Mucosa of stomach (tissue), 1 donor: ENCODE measurements at regions not wholly inside any gene's neighbourhood (a gene's known extent, or its start where the extent isn't known, plus 50 kb on each side); places are given as distances from the start of the nearest gene placed in this dataset.

Source experiments
- H3K27me3 ChIP-seq: one replicate; pipeline ENCODE4 v1.7.0; 2013; ENCODE audit warnings: mild to moderate bottlenecking, low read length; ENCODE audit not compliant: control insufficient read depth, insufficient read depth
- H3K36me3 ChIP-seq: one replicate; pipeline ENCODE4 v1.7.0; 2013; ENCODE audit warnings: low read length; ENCODE audit not compliant: control insufficient read depth, insufficient read depth
- H3K4me1 ChIP-seq: one replicate; pipeline ENCODE4 v1.7.0; 2013; ENCODE audit warnings: mild to moderate bottlenecking, low read length; ENCODE audit not compliant: control insufficient read depth, insufficient read depth
- H3K4me3 ChIP-seq: one replicate; pipeline ENCODE4 v1.7.0; 2013; ENCODE audit warnings: low read length
- H3K9ac ChIP-seq: one replicate; pipeline ENCODE4 v1.7.0; 2013; ENCODE audit warnings: mild to moderate bottlenecking, low read length, moderate library complexity
- H3K9me3 ChIP-seq: one replicate; pipeline ENCODE4 v1.7.0; 2013; ENCODE audit warnings: mild to moderate bottlenecking, low read length, moderate library complexity; ENCODE audit not compliant: control insufficient read depth
- donor health status: Pancreatic carcinoma.

DNA sequence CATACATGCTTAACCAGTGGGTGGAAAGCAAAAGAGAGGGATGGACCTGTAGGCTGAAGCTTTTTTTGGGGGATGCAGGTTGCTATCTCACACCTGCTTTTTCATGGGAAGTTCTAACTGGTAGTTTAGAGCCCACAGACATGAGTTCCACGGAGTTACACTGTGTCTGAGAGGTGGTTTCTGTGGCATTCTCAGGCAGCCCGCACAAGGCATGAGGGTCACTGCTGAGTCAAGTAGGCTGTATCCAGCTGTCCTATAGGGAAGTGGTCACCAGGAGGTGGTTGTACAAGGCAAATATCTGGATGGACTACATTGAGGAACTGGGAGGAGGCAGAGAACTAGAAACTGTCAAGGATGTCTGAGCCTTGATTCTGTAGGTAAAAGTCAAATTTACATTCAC is 351.0 kb upstream of the POM121L12 start:
- Histone ChIP-seq H3K9me3 (no peaks in the 10 kb centered on the region), H3K4me3 (no peak overlapping the region), H3K9ac (no peak overlapping the region), H3K27me3 (no peaks in the 10 kb centered on the region), H3K4me1 (no peaks in the 10 kb centered on the region), H3K36me3 (no peaks in the 10 kb centered on the region)

DNA sequence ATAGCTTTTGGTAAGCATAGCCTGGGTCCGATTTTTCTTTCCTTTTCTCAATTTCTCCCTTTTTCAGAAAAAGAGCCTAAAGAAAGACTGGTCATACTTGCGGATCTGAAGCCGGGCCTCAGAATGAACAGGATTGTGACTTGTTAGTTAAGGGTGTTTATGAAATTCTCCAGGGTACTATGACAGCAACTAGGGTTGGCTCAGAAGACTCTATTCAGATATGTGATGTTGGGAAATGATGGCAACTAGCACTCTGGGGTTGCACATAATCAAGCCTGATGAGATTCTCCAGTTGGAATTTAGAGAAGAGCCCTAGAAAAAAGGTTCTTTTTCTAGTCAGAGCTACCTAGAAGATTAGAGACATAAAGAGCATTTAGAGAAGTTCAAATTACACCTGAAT is 352.4 kb upstream of the POM121L12 start:
- Histone ChIP-seq H3K9ac (no peak overlapping the region), H3K4me3 (no peak overlapping the region), H3K27me3 (no peaks in the 10 kb centered on the region), H3K9me3 (no peaks in the 10 kb centered on the region), H3K4me1 (no peaks in the 10 kb centered on the region), H3K36me3 (no peaks in the 10 kb centered on the region)

DNA sequence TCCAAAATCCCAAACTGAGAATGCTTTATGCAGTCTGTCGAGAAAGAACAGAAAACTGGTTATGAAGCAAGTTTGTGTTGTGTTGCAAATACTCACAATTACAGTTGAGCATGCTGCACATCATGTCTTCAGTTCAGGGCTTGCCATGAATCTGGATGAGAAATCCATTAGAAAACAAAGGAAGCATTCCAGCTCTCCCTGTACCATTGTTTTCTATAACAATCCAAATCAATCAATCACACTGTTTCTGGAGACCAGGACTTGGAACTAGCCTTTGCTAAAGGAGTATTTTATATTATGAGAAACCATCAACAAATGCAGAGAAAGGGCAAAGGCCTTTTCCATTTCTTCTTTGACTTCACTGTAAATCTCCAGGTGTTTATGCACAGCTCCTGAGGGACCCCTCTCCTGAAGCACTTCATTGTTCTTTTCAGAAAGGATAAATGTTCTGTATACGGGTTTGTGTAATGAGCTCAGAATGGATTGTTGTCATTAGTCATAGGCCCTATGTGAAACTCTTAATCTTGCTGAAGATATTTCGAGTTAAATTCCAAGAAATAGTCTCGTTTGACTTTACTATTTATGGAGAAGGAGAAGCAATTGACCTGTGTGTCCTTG is 364.7 kb upstream of the POM121L12 start:
- Histone ChIP-seq H3K36me3 (no peaks in the 10 kb centered on the region), H3K9me3 (no peaks in the 10 kb centered on the region), H3K4me1 (no peaks in the 10 kb centered on the region), H3K4me3 (no peak overlapping the region), H3K9ac (no peak overlapping the region), H3K27me3 (no peaks in the 10 kb centered on the region)

DNA sequence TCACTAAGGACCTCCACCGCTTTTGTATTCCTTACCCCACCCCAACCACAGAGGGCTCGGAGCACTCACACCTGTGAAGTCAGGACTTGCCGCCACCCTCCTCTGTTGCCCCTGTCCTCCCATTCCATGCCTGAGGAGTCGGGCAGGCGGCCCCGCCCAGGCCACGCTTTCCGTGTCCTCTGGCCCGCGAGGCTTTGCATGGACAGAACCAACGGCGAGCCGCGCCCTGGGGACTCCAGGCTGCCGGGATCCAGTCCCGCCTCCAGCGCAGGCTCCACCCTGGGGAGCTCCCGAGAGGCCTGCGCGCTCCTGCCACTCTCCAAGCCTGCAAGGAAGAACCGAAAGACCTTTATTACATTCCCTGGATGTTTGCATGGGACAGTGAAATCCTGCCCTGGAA is 366.4 kb upstream of the POM121L12 start:
- Histone ChIP-seq H3K9me3 (no peaks in the 10 kb centered on the region), H3K4me3 (no peak overlapping the region), H3K4me1 (no peaks in the 10 kb centered on the region), H3K27me3 (no peaks in the 10 kb centered on the region), H3K9ac (no peak overlapping the region), H3K36me3 (no peaks in the 10 kb centered on the region)

DNA sequence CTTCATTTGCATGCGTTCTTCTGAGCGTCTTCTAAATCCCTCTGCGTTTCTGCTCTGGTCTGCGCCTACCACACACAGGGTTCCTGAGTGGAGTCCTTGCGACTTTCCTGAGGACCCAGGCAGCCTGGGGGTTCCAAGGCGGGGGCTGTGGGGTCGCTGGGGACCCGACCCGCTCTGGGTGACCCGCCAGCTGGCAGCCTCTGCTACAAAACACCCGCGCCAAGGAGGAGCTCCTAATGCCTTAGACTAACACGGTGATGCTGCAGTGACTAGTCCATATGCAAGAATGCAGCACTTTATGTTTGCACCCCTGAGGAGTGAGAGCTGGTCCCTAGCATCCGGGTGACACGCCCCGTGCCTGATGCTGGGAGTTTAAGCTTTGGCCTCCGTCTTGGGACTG is 367.0 kb upstream of the POM121L12 start:
- Histone ChIP-seq H3K9me3 (no peaks in the 10 kb centered on the region), H3K9ac (no peak overlapping the region), H3K27me3 (no peaks in the 10 kb centered on the region), H3K36me3 (no peaks in the 10 kb centered on the region), H3K4me3 (no peak overlapping the region), H3K4me1 (no peaks in the 10 kb centered on the region)

DNA sequence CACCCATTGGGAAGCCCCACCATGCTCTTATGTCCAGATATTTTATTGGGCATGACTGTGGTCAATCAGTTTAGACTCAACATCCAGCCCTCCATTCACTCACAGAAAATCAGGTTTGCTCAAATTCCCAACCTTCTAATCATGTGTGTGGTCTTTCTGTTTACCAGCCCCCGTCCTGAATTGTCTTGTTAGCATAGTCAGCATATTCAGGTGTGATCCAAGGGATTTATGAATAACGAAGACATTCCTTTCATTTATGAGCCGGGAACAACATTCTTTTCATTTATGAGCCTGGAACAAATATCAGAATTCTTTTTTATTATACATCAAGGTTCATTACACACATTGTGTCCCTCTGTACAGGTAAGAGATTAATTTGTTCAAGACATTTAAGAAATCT is 376.3 kb upstream of the POM121L12 start:
- Histone ChIP-seq H3K9ac (no peak overlapping the region), H3K27me3 (no peaks in the 10 kb centered on the region), H3K9me3 (no peaks in the 10 kb centered on the region), H3K36me3 (no peaks in the 10 kb centered on the region), H3K4me3 (no peak overlapping the region), H3K4me1 (no peaks in the 10 kb centered on the region)

DNA sequence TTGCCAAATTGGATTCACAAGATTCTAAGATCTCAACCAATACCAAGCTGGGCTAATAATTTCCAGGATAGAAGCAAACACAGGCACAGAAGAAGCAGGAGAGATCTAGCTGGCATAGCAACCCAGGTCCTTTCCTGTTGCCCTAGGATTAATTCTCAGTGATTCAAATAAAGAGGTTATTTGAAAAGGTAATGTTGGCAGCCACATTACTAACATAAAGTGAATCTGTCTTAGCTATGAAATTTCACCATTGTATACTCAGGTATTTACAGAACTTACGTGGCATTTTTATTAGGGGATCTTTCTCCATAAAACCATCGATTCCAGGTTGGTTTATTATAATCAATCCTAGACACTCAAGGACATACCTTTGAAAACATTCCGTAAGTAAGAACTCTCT is 379.3 kb upstream of the POM121L12 start:
- no peaks in the 10 kb centered on the region for H3K9me3 ChIP-seq
- no peaks in the 10 kb centered on the region for H3K27me3 ChIP-seq
- H3K9ac ChIP-seq: no peak overlapping the region
- no peak overlapping the region for H3K4me3 ChIP-seq
- no peaks in the 10 kb centered on the region for H3K4me1 ChIP-seq
- no peaks in the 10 kb centered on the region for H3K36me3 ChIP-seq

DNA sequence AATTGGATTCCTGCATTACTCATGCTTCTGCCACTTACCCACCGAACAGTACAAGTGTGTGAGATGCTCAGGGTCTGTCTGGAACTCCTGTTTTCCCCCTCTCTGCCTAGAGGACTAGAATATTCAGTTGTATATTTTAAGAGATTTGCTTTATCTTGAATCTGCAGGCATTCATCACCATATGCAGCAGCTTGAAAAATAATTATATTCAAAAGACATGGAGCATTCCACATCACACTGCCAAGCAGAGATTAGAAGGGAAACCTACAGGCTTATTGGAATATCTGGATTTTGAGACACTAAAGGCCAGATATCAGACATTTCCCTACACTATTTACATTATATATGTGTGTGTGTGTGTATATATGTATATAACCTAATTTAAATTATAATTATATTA is 382.8 kb upstream of the POM121L12 start:
- no peaks in the 10 kb centered on the region for H3K27me3 ChIP-seq
- H3K9me3 ChIP-seq: no peaks in the 10 kb centered on the region
- no peaks in the 10 kb centered on the region for H3K4me1 ChIP-seq
- H3K36me3 ChIP-seq: no peaks in the 10 kb centered on the region
- H3K4me3 ChIP-seq: no peak overlapping the region
- H3K9ac ChIP-seq: no peak overlapping the region

DNA sequence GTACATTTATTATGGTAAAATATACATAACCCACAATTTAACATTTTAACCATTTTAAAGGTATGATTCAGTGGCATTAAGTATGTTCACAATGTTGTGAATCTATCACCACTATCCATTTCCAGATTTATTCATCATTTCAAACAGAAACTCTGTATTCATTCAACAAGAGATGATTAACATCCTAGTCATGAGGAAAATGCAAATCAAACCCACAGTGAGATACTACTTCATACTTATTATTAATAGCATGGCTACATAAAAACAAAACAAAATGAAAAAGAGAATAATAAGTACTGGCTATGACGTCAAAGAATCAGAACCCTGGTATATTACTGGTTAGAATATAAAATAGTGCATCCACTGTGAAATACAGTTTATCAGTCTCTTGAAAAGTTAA is 386.6 kb upstream of the POM121L12 start:
- Histone ChIP-seq H3K36me3 (no peaks in the 10 kb centered on the region), H3K9ac (no peak overlapping the region), H3K4me3 (no peak overlapping the region), H3K4me1 (no peaks in the 10 kb centered on the region), H3K27me3 (no peaks in the 10 kb centered on the region), H3K9me3 (no peaks in the 10 kb centered on the region)

DNA sequence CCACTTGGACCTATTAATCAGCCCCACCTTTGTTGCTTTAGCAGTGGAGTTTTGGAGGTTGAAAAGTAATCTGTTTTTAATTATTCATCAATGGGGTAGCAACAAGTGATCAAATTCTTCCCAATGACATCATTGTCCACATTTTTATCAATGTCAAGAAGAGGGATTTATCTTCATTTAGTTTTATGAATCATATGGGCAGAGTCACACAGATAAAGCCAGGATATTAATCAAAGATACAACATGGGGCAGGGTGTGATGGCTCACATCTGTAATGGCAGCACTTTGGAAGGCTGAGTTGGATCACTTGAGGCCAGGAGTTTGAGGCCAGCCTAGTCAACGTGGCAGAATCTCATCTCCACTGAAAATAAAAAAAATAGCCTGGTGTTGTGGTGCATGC is 388.4 kb upstream of the POM121L12 start:
- no peaks in the 10 kb centered on the region for H3K9me3 ChIP-seq

DNA sequence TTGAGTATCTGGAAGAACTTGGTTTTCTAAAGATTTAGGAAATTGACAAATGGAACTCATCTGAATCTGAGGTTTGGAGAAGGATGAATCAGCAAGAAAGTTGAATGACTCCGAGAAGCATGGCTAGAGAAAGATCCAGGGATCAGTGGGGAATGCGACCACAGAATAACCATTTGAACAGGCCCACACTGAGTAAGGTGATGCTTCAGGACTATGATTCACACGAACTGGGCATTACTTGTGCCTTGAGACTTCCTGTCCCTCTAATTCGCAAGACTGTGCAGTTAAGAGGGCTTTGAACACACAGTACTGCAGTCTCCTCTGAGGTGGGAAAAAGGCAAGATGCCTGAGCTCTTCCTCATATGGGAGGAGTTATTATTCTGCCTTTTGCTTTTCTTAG is 395.5 kb upstream of the POM121L12 start:
- Histone ChIP-seq H3K9ac (no peak overlapping the region), H3K27me3 (no peaks in the 10 kb centered on the region), H3K4me1 (no peaks in the 10 kb centered on the region), H3K4me3 (no peak overlapping the region), H3K36me3 (no peaks in the 10 kb centered on the region), H3K9me3 (no peaks in the 10 kb centered on the region)

More for the DNA sequence above, 388.4 kb upstream of the POM121L12 start:
- Histone ChIP-seq H3K4me1 (no peaks in the 10 kb centered on the region), H3K36me3 (no peaks in the 10 kb centered on the region), H3K4me3 (no peak overlapping the region), H3K27me3 (no peaks in the 10 kb centered on the region), H3K9ac (no peak overlapping the region)

DNA sequence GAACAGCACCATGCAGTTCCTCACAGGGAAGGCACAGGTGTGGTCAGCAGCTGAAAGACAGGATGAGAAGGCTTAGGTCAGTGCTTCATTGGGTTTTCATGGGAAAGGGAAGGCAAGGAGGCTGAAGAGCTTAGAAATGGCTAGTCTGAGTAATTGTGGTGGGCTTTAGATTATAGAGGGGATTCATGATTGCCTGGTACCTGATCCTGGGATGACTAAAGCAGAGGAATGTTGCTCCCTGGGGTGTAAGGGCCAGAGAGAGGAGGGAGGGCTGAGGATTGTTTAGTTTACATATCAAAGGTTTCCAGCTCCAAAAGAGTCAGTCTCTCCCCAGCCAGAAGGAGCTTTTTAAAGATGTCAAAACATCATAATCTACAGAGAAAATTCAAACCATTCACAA is 396.3 kb upstream of the POM121L12 start:
- no peak overlapping the region for H3K9ac ChIP-seq
- no peak overlapping the region for H3K4me3 ChIP-seq
- no peaks in the 10 kb centered on the region for H3K27me3 ChIP-seq
- H3K36me3 ChIP-seq: no peaks in the 10 kb centered on the region
- H3K4me1 ChIP-seq: no peaks in the 10 kb centered on the region
- H3K9me3 ChIP-seq: no peaks in the 10 kb centered on the region

DNA sequence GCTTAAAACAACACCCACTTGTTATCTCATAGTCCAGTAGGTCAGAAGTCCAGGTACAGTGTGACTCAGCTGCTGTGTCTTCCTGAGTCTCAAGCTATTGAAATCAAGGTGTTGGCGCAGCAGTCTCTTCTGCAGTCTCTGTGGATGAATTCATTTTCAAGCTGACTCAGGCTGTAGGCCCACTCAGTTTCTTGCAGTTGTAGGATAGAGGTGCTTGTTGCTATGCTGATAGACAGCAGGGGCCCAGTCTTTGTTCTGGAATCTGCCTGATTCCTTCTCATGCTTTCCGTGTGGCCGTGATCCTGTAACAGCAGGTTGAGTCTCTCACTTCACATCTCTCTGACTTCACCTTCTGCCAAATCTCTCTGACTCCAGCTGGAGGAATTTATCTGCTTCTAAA is 400.4 kb upstream of the POM121L12 start:
- Histone ChIP-seq H3K27me3 (no peaks in the 10 kb centered on the region), H3K9me3 (no peaks in the 10 kb centered on the region), H3K9ac (no peak overlapping the region), H3K4me1 (no peaks in the 10 kb centered on the region), H3K36me3 (no peaks in the 10 kb centered on the region), H3K4me3 (no peak overlapping the region)
